OCI-LY7 (cell line): ENCODE measurements at regions not wholly inside any gene's neighbourhood (a gene's known extent, or its start where the extent isn't known, plus 50 kb on each side); places are given as distances from the start of the nearest gene placed in this dataset.
"Not testable (repeated sequence)": the region's sequence is repeated elsewhere in the genome, so short reads cannot be mapped to it uniquely, and the experiment has no call there.

ENCODE experiments used
- EZH2phosphoT487 ChIP-seq: fragments of 200-600 bp; sonication (generic); IDR thresholded peaks from 2 replicates; pipeline ENCODE4 v1.6.1; 2018; ENCODE audit warnings: low read depth, borderline replicate concordance, mild to moderate bottlenecking, mixed run types, antibody characterized with exemption, low read length, moderate library complexity, mixed read lengths
- TF ChIP-seq, protein P1 (sequence below): fragments of 200-600 bp; sonication (generic); conservative IDR thresholded peaks from 2 replicates; pipeline ENCODE4 v1.5.1; 2014; ENCODE audit warnings: mild to moderate bottlenecking, antibody characterized with exemption, low read length, moderate library complexity, mixed read lengths

DNA sequence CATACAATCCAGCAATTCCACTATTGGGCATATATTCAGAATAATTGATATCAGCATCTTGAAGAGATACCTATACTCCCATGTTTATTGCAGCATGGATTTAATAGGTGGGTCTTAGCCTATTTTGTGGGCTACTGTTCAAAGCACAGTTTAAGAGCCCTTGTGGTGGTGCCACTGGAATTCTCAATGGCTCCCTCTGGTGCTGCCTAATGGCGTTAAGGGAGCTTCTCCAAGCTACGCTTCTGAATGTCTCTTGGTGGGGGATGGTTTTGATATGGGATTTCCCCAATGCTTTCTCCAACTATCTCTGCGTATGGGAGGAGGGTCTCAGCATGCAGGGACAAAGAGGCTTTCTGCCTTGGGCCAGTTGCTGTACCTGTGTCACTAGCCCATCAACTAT, 188.3 kb downstream of the ZFY start:
- TF ChIP-seq, protein P1, sequence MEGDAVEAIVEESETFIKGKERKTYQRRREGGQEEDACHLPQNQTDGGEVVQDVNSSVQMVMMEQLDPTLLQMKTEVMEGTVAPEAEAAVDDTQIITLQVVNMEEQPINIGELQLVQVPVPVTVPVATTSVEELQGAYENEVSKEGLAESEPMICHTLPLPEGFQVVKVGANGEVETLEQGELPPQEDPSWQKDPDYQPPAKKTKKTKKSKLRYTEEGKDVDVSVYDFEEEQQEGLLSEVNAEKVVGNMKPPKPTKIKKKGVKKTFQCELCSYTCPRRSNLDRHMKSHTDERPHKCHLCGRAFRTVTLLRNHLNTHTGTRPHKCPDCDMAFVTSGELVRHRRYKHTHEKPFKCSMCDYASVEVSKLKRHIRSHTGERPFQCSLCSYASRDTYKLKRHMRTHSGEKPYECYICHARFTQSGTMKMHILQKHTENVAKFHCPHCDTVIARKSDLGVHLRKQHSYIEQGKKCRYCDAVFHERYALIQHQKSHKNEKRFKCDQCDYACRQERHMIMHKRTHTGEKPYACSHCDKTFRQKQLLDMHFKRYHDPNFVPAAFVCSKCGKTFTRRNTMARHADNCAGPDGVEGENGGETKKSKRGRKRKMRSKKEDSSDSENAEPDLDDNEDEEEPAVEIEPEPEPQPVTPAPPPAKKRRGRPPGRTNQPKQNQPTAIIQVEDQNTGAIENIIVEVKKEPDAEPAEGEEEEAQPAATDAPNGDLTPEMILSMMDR = not testable (repeated sequence)
- TF ChIP-seq EZH2phosphoT487 = not testable (repeated sequence)
